Neural cell (in vitro differentiated cells): ENCODE measurements at regions not wholly inside any gene's neighbourhood (a gene's known extent, or its start where the extent isn't known, plus 50 kb on each side); places are given as distances from the start of the nearest gene placed in this dataset.

ENCODE experiments used
- H2AFZ ChIP-seq: fragments of 200-600, 300-800 bp; sonication (generic), shearing (Covaris generic); 2 replicates; pipeline ENCODE4 v1.6.0; 2014; ENCODE audit warnings: low read depth, mild to moderate bottlenecking, antibody characterized with exemption, low read length, moderate library complexity
- H3F3A ChIP-seq: fragments of 200-600 bp; shearing (Covaris generic); 2 replicates; pipeline ENCODE4 v1.6.1; 2016; ENCODE audit warnings: mild to moderate bottlenecking, moderate library complexity, mixed read lengths, antibody characterized with exemption, low read length; ENCODE audit not compliant: insufficient read depth, poor library complexity, severe bottlenecking
- H3K27ac ChIP-seq: fragments of 200-600, 300-800 bp; sonication (generic), shearing (Covaris generic); 2 replicates; pipeline ENCODE4 v1.5.1; 2014; ENCODE audit warnings: mild to moderate bottlenecking, low read length, moderate library complexity
- H3K27me3 ChIP-seq: fragments of 300-800, 200-600 bp; sonication (generic), shearing (Covaris generic); 2 replicates; pipeline ENCODE4 v1.6.0; 2014; ENCODE audit warnings: mild to moderate bottlenecking, low read depth, low read length, moderate library complexity; ENCODE audit not compliant: insufficient read depth
- H3K36me3 ChIP-seq: fragments of 300-800, 200-600 bp; sonication (generic), shearing (Covaris generic); 2 replicates; pipeline ENCODE4 v1.5.1; 2014; ENCODE audit warnings: mild to moderate bottlenecking, antibody characterized with exemption, low read length, moderate library complexity; ENCODE audit not compliant: insufficient read depth
- H3K4me2 ChIP-seq: fragments of 300-800, 200-600 bp; sonication (generic), shearing (Covaris generic); 2 replicates; pipeline ENCODE4 v1.6.0; 2014; ENCODE audit warnings: mild to moderate bottlenecking, low read length
- H3K4me3 ChIP-seq: fragments of 300-800, 200-600 bp; sonication (generic), shearing (Covaris generic); 2 replicates; pipeline ENCODE4 v1.5.1; 2014; ENCODE audit warnings: mild to moderate bottlenecking, low read length, moderate library complexity
- H3K79me2 ChIP-seq: fragments of 200-600 bp; shearing (Covaris generic); replicated peaks from 2 replicates; pipeline ENCODE4 v1.6.0; 2014; ENCODE audit warnings: mild to moderate bottlenecking, low read length, moderate library complexity; ENCODE audit not compliant: insufficient read depth
- H3K9ac ChIP-seq: fragments of 300-800, 200-600 bp; sonication (generic), shearing (Covaris generic); 2 replicates; pipeline ENCODE4 v1.6.1; 2016; ENCODE audit warnings: mild to moderate bottlenecking, low read length, mixed read lengths
- H3K9me2 ChIP-seq: fragments of 200-600 bp; shearing (Covaris generic); 2 replicates; pipeline ENCODE4 v1.6.1; 2016; ENCODE audit warnings: mild to moderate bottlenecking, low read length, mixed read lengths; ENCODE audit not compliant: insufficient read depth
- H3K9me3 ChIP-seq: fragments of 200-600, 300-800 bp; sonication (generic), shearing (Covaris generic); 2 replicates; pipeline ENCODE4 v1.6.1; 2016; ENCODE audit warnings: mild to moderate bottlenecking, mixed run types, low read length, moderate library complexity, mixed read lengths
- H4K20me1 ChIP-seq: fragments of 200-600 bp; shearing (Covaris generic); 2 replicates; pipeline ENCODE4 v1.6.1; 2016; ENCODE audit warnings: mild to moderate bottlenecking, mixed run types; ENCODE audit not compliant: insufficient read depth
- CTCF ChIP-seq: fragments of 450-650 bp; IDR thresholded peaks from 2 replicates; pipeline ENCODE4 v1.5.1; 2014; ENCODE audit warnings: antibody characterized with exemption, mild to moderate bottlenecking, moderate library complexity; ENCODE audit not compliant: poor library complexity, severe bottlenecking
- EP300 ChIP-seq: fragments of 450-650 bp; conservative IDR thresholded peaks from 2 replicates; pipeline ENCODE4 v1.6.1; 2014; ENCODE audit warnings: antibody characterized with exemption, mild to moderate bottlenecking, moderate library complexity; ENCODE audit not compliant: poor library complexity, severe bottlenecking
- EZH2 ChIP-seq: fragments of 200-600, 300-800 bp; shearing (Covaris generic), sonication (generic); IDR thresholded peaks from 2 replicates; pipeline ENCODE4 v1.6.1; 2014; ENCODE audit warnings: antibody characterized with exemption, low read length, borderline replicate concordance, mild to moderate bottlenecking; ENCODE audit not compliant: insufficient read depth, poor library complexity, severe bottlenecking
- POLR2AphosphoS5 ChIP-seq: IDR thresholded peaks from 2 replicates; pipeline ENCODE4 v1.6.1; 2012
- RAD21 ChIP-seq: fragments of 450-650 bp; conservative IDR thresholded peaks from 2 replicates; pipeline ENCODE4 v1.6.1; 2014; ENCODE audit warnings: antibody characterized with exemption, mild to moderate bottlenecking, moderate library complexity
- REST ChIP-seq: IDR thresholded peaks from 2 replicates; pipeline ENCODE4 v1.6.1; 2012; ENCODE audit warnings: borderline replicate concordance
- TAF1 ChIP-seq: IDR thresholded peaks from 2 replicates; pipeline ENCODE4 v1.6.1; 2012; ENCODE audit warnings: low read depth

GRCh38 chr20:53792946-53793536 is 199.4 kb upstream of the ZNF217 start:
- no peaks in the 10 kb centered on the region for H3K9me3 ChIP-seq
- H3F3A ChIP-seq = no peaks in the 10 kb centered on the region
- H2AFZ ChIP-seq = no peak overlapping the region
- no peaks in the 10 kb centered on the region for H4K20me1 ChIP-seq
- H3K79me2 ChIP-seq = no peaks in the 10 kb centered on the region
- no peaks in the 10 kb centered on the region for H3K27me3 ChIP-seq
- H3K4me2 ChIP-seq = no peak overlapping the region
- H3K27ac ChIP-seq = no peak overlapping the region
- no peaks in the 10 kb centered on the region for H3K9me2 ChIP-seq
- H3K4me3 ChIP-seq = no peak overlapping the region
- TF ChIP-seq CTCF (no peak), RAD21 (no peak)
- H3K9ac ChIP-seq = no peak overlapping the region
- H3K36me3 ChIP-seq = no peaks in the 10 kb centered on the region

GRCh38 chr20:53789989-53790675 is 196.5 kb upstream of the ZNF217 start:
- Histone ChIP-seq H3K36me3 (no peaks in the 10 kb centered on the region), H3K27me3 (no peaks in the 10 kb centered on the region), H3K79me2 (no peaks in the 10 kb centered on the region), H3K9me2 (no peaks in the 10 kb centered on the region), H3F3A (no peaks in the 10 kb centered on the region), H3K9me3 (no peaks in the 10 kb centered on the region), H2AFZ (no peak overlapping the region), H3K4me3 (no peak overlapping the region), H4K20me1 (no peaks in the 10 kb centered on the region), H3K27ac (no peak overlapping the region), H3K9ac (no peak overlapping the region), H3K4me2 (no peak overlapping the region)
- TF ChIP-seq REST = no peak
- TF ChIP-seq EP300 = no peak
- TF ChIP-seq TAF1 = no peak
- no peak for TF ChIP-seq POLR2AphosphoS5
- no peak for TF ChIP-seq EZH2
